ENCODE measurements at regions not wholly inside any gene's neighbourhood (a gene's known extent, or its start where the extent isn't known, plus 50 kb on each side); places are given as distances from the start of the nearest gene placed in this dataset.

DNA sequence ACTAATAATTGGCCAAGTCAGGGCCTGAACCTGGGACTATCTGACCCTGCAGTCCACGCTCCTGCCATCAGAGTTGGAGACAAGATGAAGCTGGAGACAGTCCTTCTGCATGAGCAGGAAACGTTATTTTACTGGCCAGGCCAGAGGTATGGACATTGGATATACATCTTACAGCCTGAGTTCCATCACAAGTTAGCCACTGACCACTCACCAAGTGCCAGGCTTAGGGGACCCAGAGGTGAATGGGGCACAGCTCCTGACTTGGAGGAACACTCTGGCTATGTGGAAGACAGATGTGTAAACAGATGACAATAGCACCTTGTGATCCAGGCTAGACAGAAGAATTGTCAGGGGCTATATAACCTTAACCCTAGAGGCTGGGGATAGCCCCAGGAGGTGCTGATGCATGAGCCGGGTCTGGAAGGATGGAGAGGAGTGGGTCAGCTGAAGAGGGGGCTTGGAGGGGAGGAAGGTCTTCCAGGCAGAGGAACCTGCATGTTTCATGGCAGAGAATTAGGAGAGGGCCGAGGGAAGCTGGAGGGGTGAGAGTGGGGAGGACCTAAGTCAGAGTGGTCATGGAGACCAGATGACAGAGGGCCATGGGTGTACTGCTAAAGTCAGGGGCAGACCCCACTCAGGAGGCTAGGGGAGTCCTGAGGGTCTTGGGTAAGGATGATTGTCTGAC, 52.5 kb upstream of the DMRTB1 start:
- Mint-ChIP-seq H3K27ac (no peak overlapping the region), H3K4me3 (ENCODE audit: low read depth) (no peak overlapping the region), H3K4me1 (ENCODE audit: low read depth) (peaks cover 2% of the 10 kb centered on the region), H3K9me3 (ENCODE audit: low read depth) (no peaks in the 10 kb centered on the region), H3K36me3 (ENCODE audit: insufficient read depth) (no peaks in the 10 kb centered on the region), H3K27me3 (peaks cover 61% of the 10 kb centered on the region)
- TF ChIP-seq, protein P1, sequence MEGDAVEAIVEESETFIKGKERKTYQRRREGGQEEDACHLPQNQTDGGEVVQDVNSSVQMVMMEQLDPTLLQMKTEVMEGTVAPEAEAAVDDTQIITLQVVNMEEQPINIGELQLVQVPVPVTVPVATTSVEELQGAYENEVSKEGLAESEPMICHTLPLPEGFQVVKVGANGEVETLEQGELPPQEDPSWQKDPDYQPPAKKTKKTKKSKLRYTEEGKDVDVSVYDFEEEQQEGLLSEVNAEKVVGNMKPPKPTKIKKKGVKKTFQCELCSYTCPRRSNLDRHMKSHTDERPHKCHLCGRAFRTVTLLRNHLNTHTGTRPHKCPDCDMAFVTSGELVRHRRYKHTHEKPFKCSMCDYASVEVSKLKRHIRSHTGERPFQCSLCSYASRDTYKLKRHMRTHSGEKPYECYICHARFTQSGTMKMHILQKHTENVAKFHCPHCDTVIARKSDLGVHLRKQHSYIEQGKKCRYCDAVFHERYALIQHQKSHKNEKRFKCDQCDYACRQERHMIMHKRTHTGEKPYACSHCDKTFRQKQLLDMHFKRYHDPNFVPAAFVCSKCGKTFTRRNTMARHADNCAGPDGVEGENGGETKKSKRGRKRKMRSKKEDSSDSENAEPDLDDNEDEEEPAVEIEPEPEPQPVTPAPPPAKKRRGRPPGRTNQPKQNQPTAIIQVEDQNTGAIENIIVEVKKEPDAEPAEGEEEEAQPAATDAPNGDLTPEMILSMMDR (IDR thresholded peaks at IDR 0.05; ENCODE audit: unreplicated experiment): no peak
- DNase-seq (ENCODE audit: low spot score, unreplicated experiment): no peak

DNA sequence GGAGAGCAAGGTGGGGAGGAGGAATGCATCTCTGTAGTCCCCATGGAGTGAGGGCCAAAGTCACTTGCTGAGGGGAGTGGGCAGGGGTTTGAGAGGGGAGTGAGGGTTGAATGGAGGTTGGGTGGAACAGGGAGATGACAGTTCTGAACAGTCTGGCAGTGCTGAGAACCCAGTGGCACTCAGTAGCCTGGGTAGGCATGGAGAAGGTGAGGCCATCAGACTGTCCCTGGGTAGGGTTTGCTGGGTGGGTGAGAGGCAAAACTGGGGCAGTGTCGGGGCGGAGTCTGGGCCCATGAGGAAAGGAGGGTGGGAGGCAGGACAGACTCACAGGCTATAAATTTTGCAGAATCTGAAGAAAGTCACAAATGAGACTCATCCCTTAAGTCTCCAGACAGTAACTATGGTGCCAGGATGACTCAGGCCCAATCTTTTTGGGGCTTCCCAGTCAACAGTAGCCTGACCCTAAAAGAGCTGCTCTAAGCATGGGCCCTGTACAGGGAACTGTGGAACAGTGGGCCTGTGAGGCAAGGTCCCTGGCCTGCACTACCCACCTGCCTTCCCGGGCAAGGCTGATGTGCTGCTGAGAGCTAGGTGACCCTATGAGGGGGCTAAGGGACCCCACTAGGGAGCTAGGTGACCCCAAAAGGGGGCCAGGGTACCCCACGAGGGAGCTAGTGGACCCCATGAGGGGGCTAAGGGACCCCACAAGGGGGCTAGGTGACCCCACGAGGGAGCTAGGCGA, 51.0 kb upstream of the DMRTB1 start:
- Mint-ChIP-seq H3K27me3 (peaks cover 59% of the 10 kb centered on the region), H3K4me3 (ENCODE audit: low read depth) (no peak overlapping the region), H3K4me1 (ENCODE audit: low read depth) (peaks cover 12% of the 10 kb centered on the region), H3K9me3 (ENCODE audit: low read depth) (no peaks in the 10 kb centered on the region), H3K27ac (no peak overlapping the region), H3K36me3 (ENCODE audit: insufficient read depth) (no peaks in the 10 kb centered on the region)
- DNase-seq (ENCODE audit: low spot score, unreplicated experiment): no peak
- TF ChIP-seq, protein P1 (IDR thresholded peaks at IDR 0.05; ENCODE audit: unreplicated experiment): no peak

DNA sequence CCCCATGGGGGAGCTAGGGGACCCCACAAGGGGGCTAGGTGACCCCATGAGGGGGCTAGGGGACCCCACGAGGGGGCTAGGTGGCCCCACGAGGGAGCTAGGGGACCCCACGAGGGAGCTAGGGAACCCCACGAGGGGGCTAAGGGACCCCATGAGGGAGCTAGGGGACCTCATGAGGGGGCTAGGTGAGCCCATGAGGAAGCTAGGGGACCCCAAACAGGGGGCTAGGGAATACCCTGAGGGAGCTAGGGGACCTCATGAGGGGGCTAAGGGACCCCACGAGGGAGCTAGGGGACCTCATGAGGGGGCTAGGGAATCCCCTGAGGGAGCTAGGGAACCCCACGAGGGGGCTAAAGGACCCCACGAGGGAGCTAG, 50.5 kb upstream of the DMRTB1 start:
- Mint-ChIP-seq H3K27me3 (peaks cover 58% of the 10 kb centered on the region), H3K9me3 (ENCODE audit: low read depth) (no peaks in the 10 kb centered on the region), H3K4me1 (ENCODE audit: low read depth) (peaks cover 15% of the 10 kb centered on the region), H3K36me3 (ENCODE audit: insufficient read depth) (no peaks in the 10 kb centered on the region), H3K27ac (no peak overlapping the region), H3K4me3 (ENCODE audit: low read depth) (no peak overlapping the region)
- TF ChIP-seq, protein P1 (IDR thresholded peaks at IDR 0.05; ENCODE audit: unreplicated experiment): no peak
- DNase-seq (ENCODE audit: low spot score, unreplicated experiment): no peak

DNA sequence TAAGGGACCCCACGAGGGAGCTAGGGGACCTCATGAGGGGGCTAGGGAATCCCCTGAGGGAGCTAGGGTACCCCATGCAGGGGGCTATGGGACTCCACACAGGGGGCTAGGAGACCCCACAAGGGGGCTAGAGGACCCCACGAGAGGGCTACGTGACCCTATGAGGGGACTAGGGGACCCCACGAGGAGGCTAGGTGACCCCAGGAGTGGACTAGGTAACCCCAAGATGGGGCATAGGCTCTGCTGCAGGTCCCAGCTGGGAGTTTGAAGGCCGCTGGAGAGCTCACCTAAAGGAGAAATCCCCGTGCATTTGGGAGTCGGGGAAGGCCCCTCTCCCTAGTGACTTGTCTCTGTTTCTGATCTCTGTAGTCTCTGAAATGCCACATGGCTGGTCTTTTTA, 50.0 kb upstream of the DMRTB1 start:
- Mint-ChIP-seq H3K27ac (no peak overlapping the region), H3K27me3 (peaks cover 58% of the 10 kb centered on the region), H3K4me1 (ENCODE audit: low read depth) (peaks cover 18% of the 10 kb centered on the region), H3K4me3 (ENCODE audit: low read depth) (no peak overlapping the region), H3K36me3 (ENCODE audit: insufficient read depth) (no peaks in the 10 kb centered on the region), H3K9me3 (ENCODE audit: low read depth) (no peaks in the 10 kb centered on the region)
- no peak for DNase-seq (ENCODE audit: low spot score, unreplicated experiment)
- TF ChIP-seq, protein P1 (IDR thresholded peaks at IDR 0.05; ENCODE audit: unreplicated experiment): no peak

Measured in progenitor cell of endocrine pancreas (in vitro differentiated cells).